ENCODE measurements at regions not wholly inside any gene's neighbourhood (a gene's known extent, or its start where the extent isn't known, plus 50 kb on each side); places are given as distances from the start of the nearest gene placed in this dataset.
A peak's percentile ranks its signal among the peaks of the same experiment; 100 is the strongest.

GRCh38 chr3:72048873-72049272 lies 263.9 kb upstream of the PROK2 start:
- H4K20me1 ChIP-seq (replicated peaks; ENCODE audit: insufficient read depth): no peaks in the 10 kb centered on the region
- H3K9me2 ChIP-seq (ENCODE audit: insufficient read depth): no peaks in the 10 kb centered on the region
- H3K9me3 Mint-ChIP-seq: no peaks in the 10 kb centered on the region
- H3K27ac Mint-ChIP-seq: no peak overlapping the region
- no peaks in the 10 kb centered on the region for H3K36me3 ChIP-seq (ENCODE audit: insufficient read depth)
- no peak overlapping the region for H3K4me3 ChIP-seq
- H3K4me1 ChIP-seq (ENCODE audit: insufficient read depth): no peaks in the 10 kb centered on the region
- H3K27ac ChIP-seq (ENCODE audit: low read depth): no peak overlapping the region
- no peaks in the 10 kb centered on the region for H3K27me3 ChIP-seq (ENCODE audit: insufficient read depth)
- no peaks in the 10 kb centered on the region for H3F3A ChIP-seq (replicated peaks; ENCODE audit: low read depth)
- no peak overlapping the region for H3K4me3 Mint-ChIP-seq
- H2AFZ ChIP-seq: no peak overlapping the region
- H3K79me2 ChIP-seq (replicated peaks; ENCODE audit: insufficient read depth): no peaks in the 10 kb centered on the region
- H3K36me3 Mint-ChIP-seq (ENCODE audit: low read depth): no peaks in the 10 kb centered on the region
- DNase-seq (ENCODE audit: low spot score): no peak
- TF ChIP-seq STAT1 (IDR thresholded peaks at IDR 0.05; ENCODE audit: unreplicated experiment) (no peak), POLR2AphosphoS5 (IDR thresholded peaks at IDR 0.05; ENCODE audit: low read depth) (no peak), JUNB (IDR thresholded peaks at IDR 0.05; ENCODE audit: unreplicated experiment) (no peak), CREB1 (CRISPR knock-in tag; IDR thresholded peaks at IDR 0.05; ENCODE audit: low read depth) (no peak), ZNF462 (CRISPR knock-in tag; IDR thresholded peaks at IDR 0.05) (no peak)
- peaks cover 6% of the 10 kb centered on the region for H3K4me1 Mint-ChIP-seq
- H3K4me2 ChIP-seq: no peak overlapping the region
- no peaks in the 10 kb centered on the region for H3K27me3 Mint-ChIP-seq (ENCODE audit: insufficient read depth, low read depth, poor library complexity)
- ATAC-seq: no peak

- no peaks in the 10 kb centered on the region for H3K36me3 Mint-ChIP-seq (ENCODE audit: low read depth)
- no peak overlapping the region for H3K4me3 Mint-ChIP-seq
- H3K27me3 ChIP-seq (ENCODE audit: insufficient read depth): no peaks in the 10 kb centered on the region
- no peak overlapping the region for H3K27ac ChIP-seq (ENCODE audit: low read depth)
- no peaks in the 10 kb centered on the region for H3K79me2 ChIP-seq (replicated peaks; ENCODE audit: insufficient read depth)
- peaks cover 9% of the 10 kb centered on the region for H3K4me1 Mint-ChIP-seq
- no peak overlapping the region for H3K4me3 ChIP-seq
- no peaks in the 10 kb centered on the region for H3F3A ChIP-seq (replicated peaks; ENCODE audit: low read depth)
- 0 out of 2 replicates have a peak overlapping the region, but pooled peaks have one; percentile 47 for H2AFZ ChIP-seq
- no peak for ATAC-seq
- no peak overlapping the region for H3K4me2 ChIP-seq
- H4K20me1 ChIP-seq (replicated peaks; ENCODE audit: insufficient read depth): no peaks in the 10 kb centered on the region
- no peaks in the 10 kb centered on the region for H3K4me1 ChIP-seq (ENCODE audit: insufficient read depth)
- H3K27ac Mint-ChIP-seq: no peak overlapping the region
- H3K9me2 ChIP-seq (ENCODE audit: insufficient read depth): no peaks in the 10 kb centered on the region
- H3K27me3 Mint-ChIP-seq (ENCODE audit: insufficient read depth, low read depth, poor library complexity): no peaks in the 10 kb centered on the region
- H3K9me3 Mint-ChIP-seq: no peaks in the 10 kb centered on the region
- no peaks in the 10 kb centered on the region for H3K36me3 ChIP-seq (ENCODE audit: insufficient read depth)
- no peak for DNase-seq (ENCODE audit: low spot score)
- TF ChIP-seq EZH2phosphoT487 (IDR thresholded peaks at IDR 0.05; ENCODE audit: unreplicated experiment) (no peak), EZH2 (IDR thresholded peaks at IDR 0.05; ENCODE audit: low read depth, unreplicated experiment) (no peak), ETS1 (IDR thresholded peaks at IDR 0.05) (no peak)
Observed at GRCh38 chr3:72047221-72047871, 262.4 kb upstream of the PROK2 start.
